HFF-Myc (cell line): ENCODE measurements at regions not wholly inside any gene's neighbourhood (a gene's known extent, or its start where the extent isn't known, plus 50 kb on each side); places are given as distances from the start of the nearest gene placed in this dataset.

Experiments
- DNase-seq: peaks from one replicate; pipeline ENCODE4 v3.0.0-alpha.2; 2011; ENCODE audit warnings: low read depth; ENCODE audit errors: extremely low read depth
- H3K4me3 ChIP-seq: replicated peaks from 2 replicates; pipeline ENCODE4 v1.5.1; 2011; ENCODE audit warnings: low read depth, mild to moderate bottlenecking, control low read depth, low read length
- CTCF ChIP-seq: IDR thresholded peaks from 2 replicates; pipeline ENCODE4 v1.5.1; 2012; ENCODE audit warnings: mild to moderate bottlenecking, low read depth, low read length, control low read depth; ENCODE audit errors: missing control alignments

- DNase-seq = no peak
- no peak for TF ChIP-seq CTCF
- H3K4me3 ChIP-seq = no peak overlapping the region
Measured at GRCh38 chr6:4394786-4395185, 259.4 kb upstream of the ECI2 start.

GRCh38 chr6:4388675-4389074 is 253.3 kb upstream of the ECI2 start:
- DNase-seq = no peak
- TF ChIP-seq CTCF = no peak

GRCh38 chr6:4384656-4385055 is 249.3 kb upstream of the ECI2 start:
- H3K4me3 ChIP-seq = no peak overlapping the region
- TF ChIP-seq CTCF = no peak
- no peak for DNase-seq

More at GRCh38 chr6:4388675-4389074, 253.3 kb upstream of the ECI2 start:
- H3K4me3 ChIP-seq = no peak overlapping the region

DNA sequence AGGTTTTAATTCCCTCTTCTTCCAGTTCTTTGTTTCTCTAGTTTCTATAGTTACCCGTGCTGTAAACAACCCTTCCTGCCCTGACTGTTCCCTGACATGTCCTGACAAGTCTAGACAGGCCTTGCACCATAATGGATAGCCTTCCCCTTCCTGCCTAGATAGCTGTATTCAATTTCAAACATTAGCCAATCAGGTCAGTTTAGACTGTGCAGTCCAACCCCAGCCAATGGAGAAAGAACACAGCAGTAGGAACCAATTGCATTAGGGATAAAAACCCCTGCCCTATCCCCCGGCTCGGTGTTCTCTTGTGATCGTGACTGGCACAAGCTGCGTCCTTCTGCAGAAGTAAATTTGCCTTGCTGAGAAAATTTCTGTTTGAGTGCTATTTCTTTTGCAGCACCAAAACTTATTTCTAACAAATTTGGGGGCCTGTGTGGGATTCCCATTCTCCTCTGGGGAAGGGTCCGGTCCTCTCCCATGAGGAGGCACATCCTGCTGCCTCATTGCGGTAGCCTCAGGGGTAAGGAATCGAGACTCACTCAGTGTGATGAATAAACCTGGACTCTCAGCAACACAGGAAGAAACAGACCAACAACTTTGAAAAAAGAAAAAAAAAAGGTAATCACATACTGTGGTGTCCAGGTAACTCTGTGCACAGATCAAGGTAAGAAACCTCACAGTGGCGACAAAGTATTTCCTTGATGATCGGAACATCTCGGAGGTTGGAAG is 248.7 kb upstream of the ECI2 start:
- peak; percentile 11 for DNase-seq
- no peak overlapping the region for H3K4me3 ChIP-seq
- no peak for TF ChIP-seq CTCF

GRCh38 chr6:4382362-4382853 is 247.0 kb upstream of the ECI2 start:
- no peak overlapping the region for H3K4me3 ChIP-seq
- no peak for TF ChIP-seq CTCF
- DNase-seq = no peak

GRCh38 chr6:4381381-4381780 is 246.0 kb upstream of the ECI2 start:
- H3K4me3 ChIP-seq = no peak overlapping the region
- no peak for DNase-seq
- TF ChIP-seq CTCF = no peak
